COLO668 (cell line): ENCODE measurements at regions not wholly inside any gene's neighbourhood (a gene's known extent, or its start where the extent isn't known, plus 50 kb on each side); places are given as distances from the start of the nearest gene placed in this dataset.
"Not testable (repeated sequence)": the region's sequence is repeated elsewhere in the genome, so short reads cannot be mapped to it uniquely, and the experiment has no call there.

Experiments used
- DNase-seq: peaks from one replicate; lab custom pipeline; 2025; ENCODE audit not compliant: unreplicated experiment; lab: John Stamatoyannopoulos, UW

- no peak for DNase-seq
Measured at GRCh38 chr12:76183459-76184186, 99.1 kb upstream of the NAP1L1 start.

- no peak for DNase-seq
Measured at GRCh38 chr12:76180401-76181277, 96.2 kb upstream of the NAP1L1 start.

GRCh38 chr12:76178452-76178851, 94.0 kb upstream of the NAP1L1 start:
- no peak for DNase-seq

- no peak for DNase-seq
Measured at GRCh38 chr12:76177821-76178220, 93.3 kb upstream of the NAP1L1 start.

- DNase-seq, result no peak
Measured at GRCh38 chr12:76176940-76177339, 92.5 kb upstream of the NAP1L1 start.

GRCh38 chr12:76175946-76176345, 91.5 kb upstream of the NAP1L1 start:
- not testable (repeated sequence) for DNase-seq

GRCh38 chr12:76173756-76174155, 89.3 kb upstream of the NAP1L1 start:
- no peak for DNase-seq

- peak; percentile 14 for DNase-seq
Measured at GRCh38 chr12:76158518-76159321, 74.2 kb upstream of the NAP1L1 start.

- DNase-seq, result no peak
Measured at GRCh38 chr12:76156726-76157125, 72.2 kb upstream of the NAP1L1 start.

GRCh38 chr12:76156314-76156713, 71.8 kb upstream of the NAP1L1 start:
- no peak for DNase-seq

GRCh38 chr12:76155157-76155670, 70.7 kb upstream of the NAP1L1 start:
- DNase-seq, result no peak

GRCh38 chr12:76153616-76154015, 69.1 kb upstream of the NAP1L1 start:
- DNase-seq, result no peak

GRCh38 chr12:76152181-76152807, 67.8 kb upstream of the NAP1L1 start:
- no peak for DNase-seq

GRCh38 chr12:76144245-76144549, 59.7 kb upstream of the NAP1L1 start:
- peak; percentile 32 for DNase-seq

GRCh38 chr12:76143343-76144244, 59.1 kb upstream of the NAP1L1 start:
- DNase-seq, result no peak

- no peak for DNase-seq
Measured at GRCh38 chr12:76142305-76142704, 57.8 kb upstream of the NAP1L1 start.

GRCh38 chr12:76138656-76139055, 54.2 kb upstream of the NAP1L1 start:
- DNase-seq, result no peak

GRCh38 chr12:76137606-76138005, 53.1 kb upstream of the NAP1L1 start:
- no peak for DNase-seq

- DNase-seq, result no peak
Measured at GRCh38 chr12:76135456-76135855, 51.0 kb upstream of the NAP1L1 start.
